Choroid plexus epithelial cell (primary cell): ENCODE measurements at regions not wholly inside any gene's neighbourhood (a gene's known extent, or its start where the extent isn't known, plus 50 kb on each side); places are given as distances from the start of the nearest gene placed in this dataset.

Source experiments
- DNase-seq: peaks from one replicate; pipeline ENCODE4 v3.0.0-alpha.2; 2010; ENCODE audit warnings: low read depth
- H3K4me3 ChIP-seq: 2 replicates; pipeline ENCODE4 v1.5.1; 2011; ENCODE audit warnings: low read depth, mild to moderate bottlenecking, control low read depth, low read length, moderate library complexity
- TF ChIP-seq, protein P1 (sequence below): conservative IDR thresholded peaks from 2 replicates; pipeline ENCODE4 v1.5.1; 2011; ENCODE audit warnings: low read depth, mild to moderate bottlenecking, control low read depth, inconsistent platforms, low read length, moderate library complexity

DNA sequence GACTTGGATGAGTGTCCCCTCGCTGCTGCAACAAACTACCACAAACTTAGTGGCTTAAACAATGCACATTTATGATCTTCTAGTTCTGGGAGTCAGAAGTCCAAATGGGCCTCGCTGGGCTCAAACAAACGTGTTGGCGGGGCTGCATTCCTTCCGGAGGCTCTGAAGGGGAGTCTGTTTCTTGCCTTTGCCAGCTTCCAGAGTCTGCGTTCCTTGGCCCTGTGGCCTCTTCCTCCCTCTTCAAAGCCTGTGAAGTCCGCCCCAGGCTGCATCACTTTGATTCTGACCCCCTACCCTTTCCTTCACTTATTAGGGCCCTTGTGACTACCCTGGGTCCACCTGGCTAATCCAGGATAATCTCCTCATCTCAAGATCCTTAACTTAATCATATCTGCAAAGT, 80.3 kb upstream of the NECTIN1 start:
- no peak for DNase-seq
- no peak overlapping the region for H3K4me3 ChIP-seq
- TF ChIP-seq, protein P1, sequence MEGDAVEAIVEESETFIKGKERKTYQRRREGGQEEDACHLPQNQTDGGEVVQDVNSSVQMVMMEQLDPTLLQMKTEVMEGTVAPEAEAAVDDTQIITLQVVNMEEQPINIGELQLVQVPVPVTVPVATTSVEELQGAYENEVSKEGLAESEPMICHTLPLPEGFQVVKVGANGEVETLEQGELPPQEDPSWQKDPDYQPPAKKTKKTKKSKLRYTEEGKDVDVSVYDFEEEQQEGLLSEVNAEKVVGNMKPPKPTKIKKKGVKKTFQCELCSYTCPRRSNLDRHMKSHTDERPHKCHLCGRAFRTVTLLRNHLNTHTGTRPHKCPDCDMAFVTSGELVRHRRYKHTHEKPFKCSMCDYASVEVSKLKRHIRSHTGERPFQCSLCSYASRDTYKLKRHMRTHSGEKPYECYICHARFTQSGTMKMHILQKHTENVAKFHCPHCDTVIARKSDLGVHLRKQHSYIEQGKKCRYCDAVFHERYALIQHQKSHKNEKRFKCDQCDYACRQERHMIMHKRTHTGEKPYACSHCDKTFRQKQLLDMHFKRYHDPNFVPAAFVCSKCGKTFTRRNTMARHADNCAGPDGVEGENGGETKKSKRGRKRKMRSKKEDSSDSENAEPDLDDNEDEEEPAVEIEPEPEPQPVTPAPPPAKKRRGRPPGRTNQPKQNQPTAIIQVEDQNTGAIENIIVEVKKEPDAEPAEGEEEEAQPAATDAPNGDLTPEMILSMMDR = no peak

DNA sequence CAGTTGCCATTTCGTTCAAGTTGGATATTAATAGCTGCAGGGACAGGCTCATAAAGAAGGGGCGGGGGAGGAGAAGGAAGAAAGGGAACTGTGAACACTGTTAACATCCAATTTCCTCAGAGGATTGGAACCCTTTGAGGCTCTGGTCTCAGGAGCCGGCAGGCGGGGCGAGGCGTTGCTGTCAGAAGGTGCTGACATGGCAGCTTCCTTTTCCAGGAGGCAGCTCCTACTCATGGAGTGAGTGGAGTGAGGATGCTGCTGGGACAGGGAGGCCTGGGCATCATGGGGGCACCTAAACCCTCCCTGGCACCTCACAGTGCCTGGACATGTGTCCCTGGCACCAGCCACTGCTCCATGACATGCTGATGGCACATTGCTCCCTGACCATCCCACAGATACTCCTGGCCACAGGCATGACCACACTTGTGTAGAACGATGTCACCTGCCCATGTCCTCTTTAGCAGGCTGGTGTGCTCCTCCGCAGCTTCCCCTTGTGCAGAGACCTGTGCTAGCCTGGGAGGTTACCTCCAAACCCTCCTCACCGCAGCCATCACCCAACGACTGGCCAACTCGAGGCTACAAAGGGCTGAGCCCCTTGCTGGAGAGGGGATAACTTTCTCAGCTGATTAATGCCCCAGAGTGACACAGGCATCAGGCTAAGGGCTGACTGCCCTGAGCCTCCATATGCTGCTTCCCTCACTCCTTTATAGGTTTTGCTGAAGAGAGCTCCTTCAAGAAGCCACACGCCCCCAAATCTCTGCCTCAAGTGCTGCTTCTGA, 79.6 kb upstream of the NECTIN1 start:
- no peak for DNase-seq
- TF ChIP-seq, protein P1 = no peak
- no peak overlapping the region for H3K4me3 ChIP-seq

DNA sequence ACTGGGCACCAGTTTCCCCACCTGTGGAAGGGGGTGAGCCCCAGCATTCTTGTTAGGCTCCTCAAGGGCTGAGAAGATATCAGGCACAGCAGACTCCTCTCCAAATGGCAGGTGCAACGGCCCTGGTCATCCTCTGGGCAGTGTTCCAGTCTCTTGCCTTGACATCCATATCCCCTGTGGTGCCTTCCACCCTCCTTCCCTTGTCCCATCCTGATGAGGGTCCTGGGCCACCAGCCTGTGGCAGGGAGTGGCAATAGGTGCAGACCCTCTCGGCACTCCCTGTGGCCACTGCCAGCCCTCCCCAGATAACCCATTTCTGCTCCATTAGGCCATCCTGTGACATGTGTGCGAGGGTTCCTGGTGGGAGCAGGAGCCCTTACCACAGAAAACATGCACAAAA, 78.8 kb upstream of the NECTIN1 start:
- no peak overlapping the region for H3K4me3 ChIP-seq
- TF ChIP-seq, protein P1 = no peak
- DNase-seq = no peak

DNA sequence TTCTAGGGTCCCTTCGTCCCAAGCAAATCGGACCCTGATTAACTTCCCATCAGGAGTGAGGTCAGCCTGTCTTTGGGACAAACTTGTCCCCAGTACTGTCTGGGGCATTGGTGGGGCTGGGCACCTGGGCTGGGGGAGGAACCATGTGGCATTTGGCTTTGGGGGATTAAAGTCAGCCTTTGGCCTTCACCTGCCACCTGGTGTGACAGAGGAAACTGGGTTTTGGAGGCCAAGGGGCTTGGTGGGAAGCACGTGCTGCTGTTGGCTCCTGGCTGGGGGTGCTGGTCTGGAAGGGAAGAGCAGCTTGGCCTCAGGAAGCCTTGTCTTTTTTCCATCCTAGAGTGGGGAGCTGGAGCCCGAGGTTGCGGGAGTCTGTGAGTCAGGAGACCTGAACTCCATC, 78.4 kb upstream of the NECTIN1 start:
- TF ChIP-seq, protein P1 = no peak
- H3K4me3 ChIP-seq = no peak overlapping the region
- no peak for DNase-seq

DNA sequence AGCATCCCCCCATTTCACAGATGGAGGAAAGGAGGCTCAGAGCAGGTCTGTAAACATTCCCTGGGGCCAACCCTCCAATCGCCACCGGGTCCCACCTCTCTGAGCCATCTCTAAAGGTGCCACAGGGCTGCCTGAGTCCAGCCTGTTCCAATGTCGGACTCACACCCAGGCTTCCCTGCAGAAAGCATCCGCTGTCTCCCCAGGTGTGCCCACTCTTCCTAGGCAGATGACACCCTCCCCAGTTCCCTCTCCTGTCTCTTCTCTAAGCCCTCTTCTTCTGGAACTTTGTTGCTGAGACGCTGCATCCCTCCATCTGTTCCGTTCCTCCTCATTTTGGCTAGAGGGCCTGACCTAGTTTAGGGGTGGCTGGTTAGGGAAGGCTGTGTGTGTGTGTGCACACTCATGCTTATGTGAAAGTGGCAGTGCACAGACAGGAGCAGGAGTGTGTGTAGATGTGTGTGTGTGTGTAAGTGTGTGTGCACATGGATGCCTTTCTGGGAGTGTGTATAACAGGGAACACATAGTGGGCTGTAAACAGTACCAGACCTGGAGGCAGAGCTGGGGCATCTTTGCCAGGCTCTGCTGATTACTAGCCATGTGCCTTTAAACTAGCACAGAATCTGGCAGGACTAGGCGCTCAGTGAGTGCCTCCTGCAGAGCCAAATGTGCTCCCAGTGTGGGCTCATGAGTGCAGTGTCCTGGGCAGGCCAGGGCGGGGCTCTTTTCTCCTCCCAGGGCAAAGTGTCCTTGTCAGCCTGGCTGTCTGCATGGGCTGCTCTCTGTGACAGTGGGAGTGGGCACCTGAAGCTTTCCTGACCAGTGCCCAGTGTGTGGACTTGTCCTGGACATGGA, 77.3 kb upstream of the NECTIN1 start:
- TF ChIP-seq, protein P1 = no peak
- DNase-seq = no peak
- H3K4me3 ChIP-seq = no peak overlapping the region

DNA sequence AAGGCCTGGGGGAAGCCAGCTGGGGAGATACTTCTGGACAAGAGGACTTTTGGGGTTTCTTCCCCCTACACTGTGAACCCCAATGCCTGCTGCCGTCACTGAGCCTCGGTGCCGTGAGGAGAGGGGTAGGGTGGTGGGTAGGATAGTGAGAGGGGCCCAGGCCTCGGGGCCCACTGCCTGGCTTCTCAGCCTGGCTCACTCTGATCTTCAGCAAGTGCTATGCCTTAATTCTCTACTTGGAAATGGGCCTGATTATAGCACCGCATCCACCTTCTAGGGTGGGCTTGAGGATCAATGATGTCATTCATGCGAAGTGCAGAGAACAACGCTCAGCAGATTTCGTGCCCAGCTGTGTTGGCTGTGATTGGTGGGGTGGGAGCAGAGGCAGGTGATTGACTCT, 76.7 kb upstream of the NECTIN1 start:
- no peak overlapping the region for H3K4me3 ChIP-seq
- TF ChIP-seq, protein P1 = no peak
- no peak for DNase-seq
